Nephron progenitor cell (in vitro differentiated cells): ENCODE measurements at regions not wholly inside any gene's neighbourhood (a gene's known extent, or its start where the extent isn't known, plus 50 kb on each side); places are given as distances from the start of the nearest gene placed in this dataset.

Source experiments
- DNase-seq: peaks from one replicate; pipeline ENCODE4 v3.0.0; 2021
- H3K27ac Mint-ChIP-seq: 2 replicates; pipeline ENCODE4 v1.8.0; 2021; ENCODE audit warnings: mild to moderate bottlenecking, moderate library complexity, mixed read lengths
- H3K27me3 Mint-ChIP-seq: 2 replicates; pipeline ENCODE4 v1.8.0; 2021; ENCODE audit warnings: mild to moderate bottlenecking, low read depth, mixed read lengths; ENCODE audit not compliant: poor library complexity
- H3K36me3 Mint-ChIP-seq: 2 replicates; pipeline ENCODE4 v1.8.0; 2021; ENCODE audit warnings: low read depth, mixed read lengths
- H3K4me1 Mint-ChIP-seq: 2 replicates; pipeline ENCODE4 v1.8.0; 2021; ENCODE audit warnings: mixed read lengths
- H3K4me3 Mint-ChIP-seq: 2 replicates; pipeline ENCODE4 v1.8.0; 2021; ENCODE audit warnings: mild to moderate bottlenecking, moderate library complexity, mixed read lengths
- H3K9me3 Mint-ChIP-seq: 2 replicates; pipeline ENCODE4 v1.8.0; 2021; ENCODE audit warnings: mild to moderate bottlenecking, moderate library complexity, mixed read lengths
- TF ChIP-seq, protein P1 (sequence below): fragments of 200-600 bp; sonication (generic); IDR thresholded peaks from 2 replicates; pipeline ENCODE4 v1.5.0; 2021; ENCODE audit warnings: antibody characterized with exemption

DNA sequence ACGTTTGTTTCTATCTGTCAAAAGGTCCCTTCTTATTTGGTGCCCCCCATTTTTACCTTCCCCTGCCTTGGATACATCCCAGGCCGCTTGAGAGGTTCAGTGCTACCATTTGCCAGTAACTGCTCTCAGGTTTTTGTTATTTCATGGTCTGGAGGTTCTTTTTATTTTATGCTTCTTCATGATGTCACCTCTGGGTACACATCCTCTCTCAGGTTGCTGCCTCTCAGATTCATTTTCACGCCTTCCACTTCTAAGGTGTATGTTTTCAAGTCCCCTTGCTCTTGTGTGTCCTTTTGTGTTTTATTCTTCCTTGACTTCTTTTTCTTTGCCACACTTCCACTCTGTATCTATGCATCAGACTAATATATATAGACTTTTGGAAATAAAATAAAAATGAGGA, 640.1 kb upstream of the AADAT start:
- no peaks in the 10 kb centered on the region for H3K9me3 Mint-ChIP-seq
- no peaks in the 10 kb centered on the region for H3K27me3 Mint-ChIP-seq
- H3K4me1 Mint-ChIP-seq: peaks cover 24% of the 10 kb centered on the region
- peak overlapping the region; percentile 55 for H3K27ac Mint-ChIP-seq
- no peaks in the 10 kb centered on the region for H3K36me3 Mint-ChIP-seq
- no peak for DNase-seq
- H3K4me3 Mint-ChIP-seq: peak overlapping the region; percentile 26
- TF ChIP-seq, protein P1, sequence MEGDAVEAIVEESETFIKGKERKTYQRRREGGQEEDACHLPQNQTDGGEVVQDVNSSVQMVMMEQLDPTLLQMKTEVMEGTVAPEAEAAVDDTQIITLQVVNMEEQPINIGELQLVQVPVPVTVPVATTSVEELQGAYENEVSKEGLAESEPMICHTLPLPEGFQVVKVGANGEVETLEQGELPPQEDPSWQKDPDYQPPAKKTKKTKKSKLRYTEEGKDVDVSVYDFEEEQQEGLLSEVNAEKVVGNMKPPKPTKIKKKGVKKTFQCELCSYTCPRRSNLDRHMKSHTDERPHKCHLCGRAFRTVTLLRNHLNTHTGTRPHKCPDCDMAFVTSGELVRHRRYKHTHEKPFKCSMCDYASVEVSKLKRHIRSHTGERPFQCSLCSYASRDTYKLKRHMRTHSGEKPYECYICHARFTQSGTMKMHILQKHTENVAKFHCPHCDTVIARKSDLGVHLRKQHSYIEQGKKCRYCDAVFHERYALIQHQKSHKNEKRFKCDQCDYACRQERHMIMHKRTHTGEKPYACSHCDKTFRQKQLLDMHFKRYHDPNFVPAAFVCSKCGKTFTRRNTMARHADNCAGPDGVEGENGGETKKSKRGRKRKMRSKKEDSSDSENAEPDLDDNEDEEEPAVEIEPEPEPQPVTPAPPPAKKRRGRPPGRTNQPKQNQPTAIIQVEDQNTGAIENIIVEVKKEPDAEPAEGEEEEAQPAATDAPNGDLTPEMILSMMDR: no peak

DNA sequence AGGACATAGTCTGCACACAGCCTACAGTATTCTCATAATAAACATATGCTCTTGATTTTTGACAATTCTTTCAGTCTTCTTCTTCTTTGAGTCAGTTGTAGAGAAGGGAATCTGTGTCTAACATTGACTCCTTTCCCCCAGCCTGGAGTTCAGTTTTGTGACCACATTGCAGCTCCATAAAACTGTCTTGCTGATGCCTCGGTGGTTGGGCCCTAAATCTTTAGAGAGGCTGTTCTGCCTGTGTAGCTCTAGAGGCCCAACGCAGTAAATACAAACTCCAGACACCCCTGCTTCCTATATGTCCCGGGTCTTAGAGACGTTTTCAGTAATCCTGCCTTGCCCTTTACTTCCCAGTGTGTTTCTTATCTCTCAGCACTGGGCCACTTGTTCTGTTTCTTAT, 639.5 kb upstream of the AADAT start:
- no peaks in the 10 kb centered on the region for H3K27me3 Mint-ChIP-seq
- peaks cover 24% of the 10 kb centered on the region for H3K4me1 Mint-ChIP-seq

DNA sequence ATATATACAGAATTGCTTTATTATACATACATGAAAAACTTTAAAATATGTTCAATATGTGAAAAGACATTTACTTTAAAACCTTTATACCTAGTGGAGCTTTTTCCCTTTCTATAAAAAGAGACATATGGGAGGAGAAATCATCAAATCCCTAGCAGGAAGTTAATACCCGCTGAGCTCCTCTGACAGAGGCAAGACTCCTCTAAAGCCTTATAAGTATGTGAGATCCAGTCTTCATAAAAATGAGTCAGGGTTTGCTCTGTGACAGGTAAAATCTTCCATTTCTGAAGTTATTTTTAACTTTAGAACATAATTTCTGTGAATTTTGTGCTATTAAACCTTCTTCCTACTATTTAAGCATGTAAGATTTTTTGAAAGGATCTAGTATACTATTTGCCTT, 634.4 kb upstream of the AADAT start:
- Mint-ChIP-seq H3K27me3 (no peaks in the 10 kb centered on the region), H3K36me3 (no peaks in the 10 kb centered on the region), H3K27ac (no peak overlapping the region), H3K9me3 (peaks cover 11% of the 10 kb centered on the region), H3K4me3 (no peak overlapping the region), H3K4me1 (peaks cover 10% of the 10 kb centered on the region)
- DNase-seq: no peak
- TF ChIP-seq, protein P1: no peak

More for the DNA sequence above, 639.5 kb upstream of the AADAT start:
- H3K4me3 Mint-ChIP-seq: peak overlapping the region; percentile 62
- H3K36me3 Mint-ChIP-seq: no peaks in the 10 kb centered on the region
- peak; percentile 43 for DNase-seq
- TF ChIP-seq, protein P1: no peak
- peak overlapping the region; percentile 84 for H3K27ac Mint-ChIP-seq
- H3K9me3 Mint-ChIP-seq: no peaks in the 10 kb centered on the region

DNA sequence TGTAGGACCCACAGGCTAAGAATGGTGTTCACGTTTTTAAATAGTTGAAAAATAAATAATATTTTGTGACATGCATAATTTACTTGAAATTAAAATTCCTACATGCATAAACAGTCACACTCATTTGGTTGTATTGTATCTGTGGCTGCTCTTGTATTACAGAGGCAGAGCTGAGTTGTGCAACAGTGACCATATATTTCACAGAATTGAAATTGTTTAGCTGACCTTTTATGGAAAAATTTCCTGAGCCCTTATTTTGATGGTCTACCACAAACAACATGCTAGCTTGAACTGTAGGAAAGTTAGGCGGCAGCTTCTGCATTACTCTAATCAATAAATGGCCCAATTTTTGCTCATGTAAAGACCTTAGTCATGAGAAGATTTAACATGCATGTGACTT, 633.4 kb upstream of the AADAT start:
- Mint-ChIP-seq H3K36me3 (no peaks in the 10 kb centered on the region), H3K9me3 (peaks cover 11% of the 10 kb centered on the region), H3K4me1 (peaks cover 6% of the 10 kb centered on the region), H3K27ac (no peak overlapping the region), H3K4me3 (no peak overlapping the region), H3K27me3 (no peaks in the 10 kb centered on the region)
- no peak for DNase-seq
- TF ChIP-seq, protein P1: no peak

DNA sequence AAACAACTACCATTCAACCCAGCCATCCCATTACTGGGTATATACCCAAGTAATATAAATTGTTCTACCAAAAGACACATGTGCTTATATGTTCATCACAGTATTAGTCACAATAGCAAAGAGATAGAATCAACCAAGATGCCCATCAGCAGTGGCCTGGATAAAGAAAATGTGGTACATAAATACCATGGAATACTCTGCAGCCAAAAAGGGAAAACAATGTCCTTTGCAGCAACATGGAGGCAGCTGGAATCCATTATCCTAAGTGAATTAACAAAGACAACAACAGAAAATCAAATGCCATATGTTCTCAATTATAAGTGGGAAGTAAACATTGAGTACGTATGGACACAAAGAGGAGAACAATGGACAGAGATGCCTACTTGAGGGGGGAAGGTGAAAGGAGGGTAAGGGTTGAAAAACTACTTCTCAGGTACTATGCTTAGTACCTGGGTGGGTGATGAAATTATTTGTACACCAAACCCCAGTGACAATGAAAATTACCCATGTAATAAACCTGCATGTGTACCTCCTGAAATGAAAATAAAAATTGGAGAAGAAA, 632.1 kb upstream of the AADAT start:
- H3K27ac Mint-ChIP-seq: peak overlapping the region; percentile 11
- H3K4me3 Mint-ChIP-seq: no peak overlapping the region
- H3K9me3 Mint-ChIP-seq: peaks cover 11% of the 10 kb centered on the region
- H3K36me3 Mint-ChIP-seq: no peaks in the 10 kb centered on the region
- DNase-seq: no peak
- peaks cover 6% of the 10 kb centered on the region for H3K4me1 Mint-ChIP-seq
- H3K27me3 Mint-ChIP-seq: no peaks in the 10 kb centered on the region
- TF ChIP-seq, protein P1: no peak

DNA sequence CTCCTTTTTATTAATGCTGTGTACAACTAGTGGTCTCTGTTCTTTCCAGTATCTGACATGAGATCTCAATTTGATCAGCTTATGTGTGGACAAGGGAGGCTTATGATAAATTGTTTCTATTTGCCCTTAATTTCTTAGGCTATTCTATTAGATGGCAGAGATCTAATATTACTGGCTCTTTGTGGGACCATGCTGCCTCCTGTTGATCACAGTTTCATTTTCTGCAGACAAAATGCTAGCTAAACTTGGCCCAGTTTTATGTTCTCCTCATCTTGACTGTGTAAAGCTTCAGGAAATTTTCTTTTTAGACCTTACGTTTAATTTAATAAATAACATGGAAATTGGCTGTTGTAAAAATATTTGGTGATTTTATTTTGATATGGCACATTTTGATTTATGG, 627.1 kb upstream of the AADAT start:
- H3K27ac Mint-ChIP-seq: no peak overlapping the region

More for the DNA sequence above, 627.1 kb upstream of the AADAT start:
- H3K9me3 Mint-ChIP-seq: peaks cover 9% of the 10 kb centered on the region
- H3K27me3 Mint-ChIP-seq: no peaks in the 10 kb centered on the region
- DNase-seq: no peak
- TF ChIP-seq, protein P1: no peak
- H3K4me1 Mint-ChIP-seq: peaks cover 6% of the 10 kb centered on the region
- no peaks in the 10 kb centered on the region for H3K36me3 Mint-ChIP-seq
- no peak overlapping the region for H3K4me3 Mint-ChIP-seq
